ENCODE measurements at regions not wholly inside any gene's neighbourhood (a gene's known extent, or its start where the extent isn't known, plus 50 kb on each side); places are given as distances from the start of the nearest gene placed in this dataset.

DNA sequence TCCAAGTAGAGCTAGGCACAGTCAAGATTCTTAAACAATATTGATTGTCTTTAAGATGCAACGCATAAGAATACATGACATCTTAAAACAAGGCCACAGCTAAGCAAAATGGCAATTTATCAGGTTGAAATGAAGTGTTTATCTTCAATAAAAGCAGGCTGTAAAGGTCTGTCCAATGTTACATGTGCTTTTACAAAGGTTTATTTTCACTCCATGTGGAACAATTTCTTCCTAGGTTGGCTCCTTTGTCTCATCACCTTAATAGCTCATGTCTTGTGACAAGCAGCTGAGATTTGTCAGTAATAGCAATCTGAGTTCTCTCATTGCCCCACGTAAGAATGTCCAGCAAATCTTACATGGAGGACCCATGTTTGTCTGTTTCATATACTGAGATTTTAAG is 437.6 kb downstream of the GPAM start:
- no peak for DNase-seq (ENCODE audit: low spot score)

- DNase-seq (ENCODE audit: low spot score) = no peak
Observed at GRCh38 chr10:111747751-111748150, 435.8 kb downstream of the GPAM start.

GRCh38 chr10:111748184-111748583 is 435.4 kb downstream of the GPAM start:
- no peak for DNase-seq (ENCODE audit: low spot score)

GRCh38 chr10:111750165-111750849 is 433.3 kb downstream of the GPAM start:
- DNase-seq (ENCODE audit: low spot score) = no peak

GRCh38 chr10:111756217-111757061 is 427.1 kb downstream of the GPAM start:
- peak; percentile 64 for DNase-seq (ENCODE audit: low spot score)

DNA sequence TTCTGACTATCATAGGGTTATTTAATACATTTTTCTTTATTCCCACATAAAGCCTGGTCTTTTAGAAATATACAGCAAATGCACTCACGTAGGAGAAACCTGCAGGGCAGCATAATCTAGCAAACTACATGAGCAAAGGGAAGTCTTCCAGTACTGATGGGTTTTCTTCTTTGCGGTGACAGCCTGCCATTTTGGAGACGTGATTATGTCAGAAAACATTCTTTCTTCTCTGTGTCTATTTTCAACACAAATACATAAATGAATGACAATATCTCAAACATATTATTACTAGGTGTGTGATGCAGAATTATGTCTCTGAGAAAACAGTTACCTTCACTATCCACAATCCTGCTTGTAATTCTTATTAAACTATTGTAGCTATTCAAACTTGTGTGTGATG is 425.0 kb downstream of the GPAM start:
- DNase-seq (ENCODE audit: low spot score) = no peak

GRCh38 chr10:111762114-111762513 is 421.5 kb downstream of the GPAM start:
- no peak for DNase-seq (ENCODE audit: low spot score)

DNA sequence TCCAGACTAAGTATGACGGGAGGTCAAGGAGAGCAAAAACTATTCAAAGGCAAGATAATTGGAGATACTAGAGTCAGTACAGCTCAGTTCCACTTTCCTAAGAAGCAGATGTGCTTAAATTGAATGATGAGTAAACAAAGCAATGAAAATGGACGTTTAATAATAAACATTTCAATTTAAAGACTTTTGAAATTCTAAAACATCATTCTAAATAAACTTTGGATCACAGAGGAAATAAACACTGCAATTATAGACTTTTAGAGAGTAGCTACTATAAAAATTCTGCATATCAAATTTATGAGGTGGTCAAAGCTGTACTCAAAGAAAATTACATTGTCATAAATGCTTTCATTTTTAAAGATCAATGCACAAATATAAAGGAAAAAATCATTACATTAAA is 418.3 kb downstream of the GPAM start:
- DNase-seq (ENCODE audit: low spot score) = no peak

DNA sequence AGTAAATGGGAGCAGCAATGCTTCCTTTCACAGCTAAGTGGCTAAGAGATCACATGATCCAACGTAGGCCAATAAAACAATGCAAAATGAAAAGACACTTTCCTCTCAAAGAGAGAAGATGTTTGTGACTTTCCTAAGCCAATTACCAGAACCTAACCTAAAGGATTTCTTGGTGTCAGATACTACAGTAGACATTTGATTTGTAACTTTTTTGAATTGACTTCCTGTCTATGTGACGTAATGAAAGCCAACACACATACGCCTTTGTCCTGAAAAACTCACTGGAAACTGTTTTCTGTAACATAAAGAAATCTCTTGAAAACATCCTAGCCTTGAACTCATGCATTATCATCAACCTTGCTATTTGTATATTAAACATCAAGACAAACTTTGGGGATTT is 417.1 kb downstream of the GPAM start:
- DNase-seq (ENCODE audit: low spot score) = no peak

GRCh38 chr10:111767661-111768060 is 415.9 kb downstream of the GPAM start:
- DNase-seq (ENCODE audit: low spot score) = no peak

GRCh38 chr10:111773950-111774349 is 409.6 kb downstream of the GPAM start:
- no peak for DNase-seq (ENCODE audit: low spot score)

GRCh38 chr10:111774486-111774885 is 409.1 kb downstream of the GPAM start:
- DNase-seq (ENCODE audit: low spot score) = no peak

DNA sequence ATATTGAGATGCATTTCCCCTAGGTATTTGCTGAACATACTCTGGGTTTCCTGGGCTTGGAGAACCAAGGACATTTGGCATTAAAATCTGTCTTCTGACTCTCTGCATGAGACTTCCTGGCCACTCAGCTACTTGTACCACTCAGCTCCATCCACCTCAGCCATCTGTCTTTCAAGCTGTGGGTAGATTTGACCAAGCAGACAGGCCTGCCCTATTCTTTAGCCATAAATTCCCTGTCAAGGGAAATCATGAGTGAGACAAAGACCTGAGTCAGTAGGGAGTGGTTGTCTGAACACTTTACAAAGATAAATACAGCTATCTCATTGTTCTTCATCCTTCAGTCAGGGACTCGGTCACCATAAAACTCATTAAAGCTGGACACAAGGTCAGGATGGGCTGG is 399.1 kb downstream of the GPAM start:
- no peak for DNase-seq (ENCODE audit: low spot score)

DNA sequence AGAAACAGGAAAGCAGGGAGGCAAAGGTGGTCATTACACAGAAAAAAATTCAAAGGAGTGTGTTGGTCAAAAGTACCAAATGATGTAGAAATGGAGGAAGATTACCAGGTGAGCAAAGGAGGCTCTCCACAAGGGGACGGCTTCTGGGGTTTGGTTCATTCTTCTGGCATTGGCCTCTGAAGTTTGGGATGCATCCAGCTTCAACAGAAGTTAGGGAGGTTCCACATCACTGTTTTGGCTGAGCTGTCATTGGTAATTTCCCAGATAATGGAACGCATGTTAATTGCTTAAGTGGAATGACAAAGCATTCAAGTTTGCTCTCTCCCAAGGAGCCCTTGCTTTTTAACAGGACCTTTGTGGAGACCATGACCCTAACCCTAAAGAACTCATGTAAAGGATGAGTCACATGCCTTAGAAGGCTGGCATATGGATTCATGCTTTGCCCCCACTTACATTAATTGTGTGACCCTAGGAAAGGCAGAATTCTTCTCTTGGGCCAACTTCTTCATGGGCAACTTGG is 398.6 kb downstream of the GPAM start:
- DNase-seq (ENCODE audit: low spot score) = no peak

- no peak for DNase-seq (ENCODE audit: low spot score)
Observed at GRCh38 chr10:111785921-111786320, 397.6 kb downstream of the GPAM start.

DNA sequence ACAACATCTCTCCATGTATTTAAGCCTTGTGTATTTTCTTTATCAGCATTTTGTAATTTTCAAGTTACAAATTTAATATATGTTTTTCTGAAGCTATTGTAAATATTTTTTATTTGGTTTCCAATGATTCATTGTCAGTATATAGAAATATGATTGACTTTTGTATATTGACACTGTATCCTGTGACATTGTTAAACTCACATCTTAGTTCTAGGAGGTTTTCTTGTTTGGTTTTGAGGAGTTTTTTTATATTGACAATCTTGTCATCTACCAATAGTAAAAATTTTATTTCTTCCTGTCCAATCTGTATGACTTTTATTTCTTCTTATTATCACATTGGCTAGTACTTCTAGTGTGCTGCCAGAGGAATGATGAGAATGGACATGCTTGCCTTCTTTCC is 393.7 kb downstream of the GPAM start:
- no peak for DNase-seq (ENCODE audit: low spot score)

GRCh38 chr10:111801841-111802240 is 381.7 kb downstream of the GPAM start:
- DNase-seq (ENCODE audit: low spot score) = no peak

DNA sequence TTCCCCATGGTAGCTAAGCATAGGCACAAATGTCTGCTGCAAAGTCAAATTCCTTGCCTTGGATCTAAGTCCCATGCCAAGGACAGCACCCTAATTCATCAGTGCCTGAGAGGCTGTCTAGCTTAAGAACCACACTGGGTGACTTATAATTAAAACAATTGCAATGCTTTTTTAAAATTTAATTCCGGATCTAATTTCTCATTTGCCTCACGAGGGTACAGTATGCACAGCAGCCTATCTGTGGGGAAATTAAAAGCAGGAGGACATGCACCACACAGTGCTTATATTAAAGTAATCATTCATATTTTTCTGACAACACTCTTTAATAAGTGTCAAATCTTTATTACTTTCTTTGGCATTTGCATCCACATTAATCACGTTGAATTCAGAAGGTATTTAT is 378.8 kb downstream of the GPAM start:
- no peak for DNase-seq (ENCODE audit: low spot score)

GRCh38 chr10:111811517-111811916 is 372.0 kb downstream of the GPAM start:
- no peak for DNase-seq (ENCODE audit: low spot score)

DNA sequence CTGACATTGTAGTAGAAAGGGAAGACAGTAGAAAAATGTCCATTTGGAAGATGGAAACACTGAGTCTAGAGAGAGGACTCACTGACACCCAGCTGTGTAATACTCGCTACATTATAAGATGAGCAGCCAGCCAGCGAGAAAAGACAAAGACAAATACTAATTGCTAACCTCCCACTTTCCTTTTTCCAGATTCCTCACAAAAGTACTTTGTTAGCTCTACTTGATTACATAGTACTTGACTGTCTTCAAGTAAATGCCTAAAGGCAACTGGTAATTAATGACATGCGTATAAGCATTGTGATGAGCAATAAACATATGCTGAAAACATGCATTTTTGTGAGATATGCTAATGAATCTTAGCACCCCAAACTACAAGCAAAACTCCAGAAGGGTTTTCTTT is 363.1 kb downstream of the GPAM start:
- no peak for DNase-seq (ENCODE audit: low spot score)

- no peak for DNase-seq (ENCODE audit: low spot score)
Observed at GRCh38 chr10:111821871-111822270, 361.7 kb downstream of the GPAM start.

GRCh38 chr10:111822661-111823060 is 360.9 kb downstream of the GPAM start:
- DNase-seq (ENCODE audit: low spot score) = no peak

DNA sequence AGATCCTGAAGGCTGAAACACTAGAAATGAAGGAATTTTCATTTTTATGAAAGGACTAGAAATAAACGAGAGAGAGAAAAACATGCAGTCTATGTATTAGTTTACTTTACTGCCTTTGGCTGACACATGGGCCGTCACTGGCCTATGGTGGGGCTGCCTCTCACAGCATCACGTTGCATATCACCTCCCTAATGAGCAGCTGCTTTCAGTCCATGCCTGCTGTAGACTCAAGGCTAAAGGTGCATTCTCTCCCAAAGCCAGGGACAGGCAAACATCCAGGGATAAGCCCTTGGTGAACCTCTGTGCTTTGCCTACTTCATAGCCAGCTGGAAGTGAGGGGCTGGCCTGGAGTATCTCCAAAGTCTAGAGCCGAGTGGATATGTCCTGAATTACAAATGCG is 359.4 kb downstream of the GPAM start:
- DNase-seq (ENCODE audit: low spot score) = no peak

Measured in ecto neural progenitor cell (in vitro differentiated cells).